Keratinocyte (primary cell): ENCODE measurements at regions not wholly inside any gene's neighbourhood (a gene's known extent, or its start where the extent isn't known, plus 50 kb on each side); places are given as distances from the start of the nearest gene placed in this dataset.

Experiments used
- DNase-seq: peaks from one replicate; pipeline ENCODE4 v3.0.0-alpha.2; 2011; ENCODE audit warnings: low read depth, missing footprints, low spot score
- FAIRE-seq: peaks from 2 replicates; lab custom pipeline; 2011; peaks lifted over from hg19 to GRCh38; lab: Jason Lieb, UNC
- H2AFZ ChIP-seq: 2 replicates; pipeline ENCODE4 v1.6.0; 2012; ENCODE audit warnings: low read length, control low read depth, inconsistent platforms; ENCODE audit not compliant: control insufficient read depth
- H3K27ac ChIP-seq: 2 replicates; pipeline ENCODE4 v1.5.1; 2011; ENCODE audit warnings: low read length; ENCODE audit not compliant: control insufficient read depth, insufficient read depth
- H3K27me3 ChIP-seq: 3 replicates; pipeline ENCODE4 v1.6.0; 2011; ENCODE audit warnings: low read length; ENCODE audit not compliant: control insufficient read depth, insufficient read depth; ENCODE audit errors: extremely low read depth
- H3K36me3 ChIP-seq, 2 experiments: 2 replicates in 1 of 2; 3 replicates in 1 of 2; pipeline ENCODE4 v1.5.1; 2011; ENCODE audit warnings: low read length in 2 of 2, mild to moderate bottlenecking in 1 of 2; ENCODE audit not compliant: control insufficient read depth in 2 of 2, insufficient read depth in 2 of 2; ENCODE audit errors: extremely low read depth in 1 of 2
- H3K4me1 ChIP-seq: 3 replicates; pipeline ENCODE4 v1.5.1; 2011; ENCODE audit warnings: low read length; ENCODE audit not compliant: control insufficient read depth, insufficient read depth; ENCODE audit errors: extremely low read depth
- H3K4me2 ChIP-seq: 3 replicates; pipeline ENCODE4 v1.6.0; 2011; ENCODE audit warnings: low read depth, low read length; ENCODE audit not compliant: control insufficient read depth, insufficient read depth; ENCODE audit errors: extremely low read depth
- H3K4me3 ChIP-seq, 3 experiments: fragments of 200-600 bp in 1 of 3; sonication (generic) in 1 of 3; 2 replicates in 2 of 3; 3 replicates in 1 of 3; pipeline ENCODE4 v1.5.1; 2011 to 2016; ENCODE audit warnings: low read length in 3 of 3, mild to moderate bottlenecking in 3 of 3, control low read depth in 2 of 3, inconsistent platforms in 1 of 3, low read depth in 1 of 3, mixed read lengths in 1 of 3, mixed run types in 1 of 3, moderate library complexity in 1 of 3; ENCODE audit not compliant: control insufficient read depth in 2 of 3, insufficient read depth in 2 of 3; ENCODE audit errors: extremely low read depth in 1 of 3
- H3K79me2 ChIP-seq: 2 replicates; pipeline ENCODE4 v1.6.0; 2012; ENCODE audit warnings: low read length; ENCODE audit not compliant: control insufficient read depth, insufficient read depth
- H3K9ac ChIP-seq: 3 replicates; pipeline ENCODE4 v1.6.0; 2011; ENCODE audit warnings: low read length; ENCODE audit not compliant: control insufficient read depth, insufficient read depth; ENCODE audit errors: extremely low read depth
- H3K9me1 ChIP-seq: 3 replicates; pipeline ENCODE4 v1.6.0; 2011; ENCODE audit warnings: low read length; ENCODE audit not compliant: control insufficient read depth, insufficient read depth; ENCODE audit errors: extremely low read depth
- H3K9me3 ChIP-seq: 2 replicates; pipeline ENCODE4 v1.5.1; 2012; ENCODE audit warnings: low read depth, low read length; ENCODE audit not compliant: control insufficient read depth
- H4K20me1 ChIP-seq: 3 replicates; pipeline ENCODE4 v1.6.0; 2011; ENCODE audit warnings: low read length; ENCODE audit not compliant: control insufficient read depth, insufficient read depth; ENCODE audit errors: extremely low read depth
- EZH2 ChIP-seq: IDR thresholded peaks from one replicate; pipeline ENCODE4 v1.6.1; 2012; ENCODE audit warnings: inconsistent platforms, mild to moderate bottlenecking, low read length, moderate library complexity
- dilution Hi-C: fragments of 300-500 bp; cut with MboI; formaldehyde crosslinking; loops from one replicate; pipeline ENCODE4 v1.7.0; 2020; ENCODE audit warnings: low sequenced_read_pairs; ENCODE audit not compliant: extremely low pct_ligation_motif_present
- TF ChIP-seq, protein P1 (sequence below), 3 experiments: IDR thresholded peaks in 1 of 3; conservative IDR thresholded peaks in 1 of 3; optimal IDR thresholded peaks in 1 of 3; 2 replicates in 2 of 3; 3 replicates in 1 of 3; pipeline versions ENCODE3 to v1.5.1; 2011; ENCODE audit warnings: low read length in 3 of 3, mild to moderate bottlenecking in 3 of 3, moderate library complexity in 2 of 3, control low read depth in 1 of 3, inconsistent platforms in 1 of 3; ENCODE audit not compliant: insufficient read depth in 2 of 3; ENCODE audit errors: extremely low read depth in 1 of 3

- H3K27me3 ChIP-seq, result no peaks in the 10 kb centered on the region
- H4K20me1 ChIP-seq, result no peaks in the 10 kb centered on the region
- dilution Hi-C loops, result no loop called here
- H3K36me3 ChIP-seq, result no peaks in the 10 kb centered on the region
- no peak overlapping the region for H2AFZ ChIP-seq
- DNase-seq (no peak), FAIRE-seq (no peak)
- H3K9me1 ChIP-seq, result no peaks in the 10 kb centered on the region
- no peaks in the 10 kb centered on the region for H3K9me3 ChIP-seq
- peaks cover 14% of the 10 kb centered on the region for H3K4me1 ChIP-seq
- H3K9ac ChIP-seq, result no peak overlapping the region
- no peak overlapping the region for H3K4me2 ChIP-seq
- no peak overlapping the region for H3K27ac ChIP-seq
- H3K79me2 ChIP-seq, result no peaks in the 10 kb centered on the region
- TF ChIP-seq, protein P1, sequence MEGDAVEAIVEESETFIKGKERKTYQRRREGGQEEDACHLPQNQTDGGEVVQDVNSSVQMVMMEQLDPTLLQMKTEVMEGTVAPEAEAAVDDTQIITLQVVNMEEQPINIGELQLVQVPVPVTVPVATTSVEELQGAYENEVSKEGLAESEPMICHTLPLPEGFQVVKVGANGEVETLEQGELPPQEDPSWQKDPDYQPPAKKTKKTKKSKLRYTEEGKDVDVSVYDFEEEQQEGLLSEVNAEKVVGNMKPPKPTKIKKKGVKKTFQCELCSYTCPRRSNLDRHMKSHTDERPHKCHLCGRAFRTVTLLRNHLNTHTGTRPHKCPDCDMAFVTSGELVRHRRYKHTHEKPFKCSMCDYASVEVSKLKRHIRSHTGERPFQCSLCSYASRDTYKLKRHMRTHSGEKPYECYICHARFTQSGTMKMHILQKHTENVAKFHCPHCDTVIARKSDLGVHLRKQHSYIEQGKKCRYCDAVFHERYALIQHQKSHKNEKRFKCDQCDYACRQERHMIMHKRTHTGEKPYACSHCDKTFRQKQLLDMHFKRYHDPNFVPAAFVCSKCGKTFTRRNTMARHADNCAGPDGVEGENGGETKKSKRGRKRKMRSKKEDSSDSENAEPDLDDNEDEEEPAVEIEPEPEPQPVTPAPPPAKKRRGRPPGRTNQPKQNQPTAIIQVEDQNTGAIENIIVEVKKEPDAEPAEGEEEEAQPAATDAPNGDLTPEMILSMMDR (optimal IDR thresholded peaks at IDR 0.05 in 1 of 3, IDR thresholded peaks at IDR 0.05 in 1 of 3, conservative IDR thresholded peaks at IDR 0.05 in 1 of 3; ENCODE audit: extremely low read depth in 1 of 3, insufficient read depth in 2 of 3, low read length in 3 of 3), result no peak
- TF ChIP-seq EZH2, result no peak
- H3K4me3 ChIP-seq, result no peak overlapping the region
Observed at GRCh38 chr6:15943423-15943822, 185.5 kb upstream of the MYLIP start.

DNA sequence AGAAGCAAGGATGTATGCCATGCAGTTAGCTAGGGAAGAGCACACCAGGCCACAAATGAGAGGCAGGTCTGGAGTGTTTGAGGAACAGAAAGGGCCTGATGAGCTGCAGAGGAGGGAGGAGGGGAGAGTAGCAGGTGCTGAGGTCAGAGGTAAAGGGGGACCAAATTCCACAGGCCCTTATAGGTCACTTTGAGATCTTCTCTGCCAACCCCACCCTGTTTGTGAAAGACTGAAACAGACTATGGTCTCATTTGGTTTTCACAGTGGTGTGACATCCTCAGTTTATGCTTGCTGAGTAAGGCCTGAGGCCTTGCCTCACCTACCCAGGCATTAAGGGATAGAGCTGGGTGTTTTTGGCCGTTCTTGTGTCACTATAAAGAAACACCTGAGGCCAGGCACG is 187.7 kb upstream of the MYLIP start:
- H3K4me3 ChIP-seq, result no peak overlapping the region
- H3K9me3 ChIP-seq, result no peaks in the 10 kb centered on the region
- H3K36me3 ChIP-seq, result no peaks in the 10 kb centered on the region
- no peak for TF ChIP-seq EZH2
- TF ChIP-seq, protein P1 (optimal IDR thresholded peaks at IDR 0.05 in 1 of 3, IDR thresholded peaks at IDR 0.05 in 1 of 3, conservative IDR thresholded peaks at IDR 0.05 in 1 of 3; ENCODE audit: extremely low read depth in 1 of 3, insufficient read depth in 2 of 3, low read length in 3 of 3), result no peak
- dilution Hi-C loops, result no loop called here
- H3K9ac ChIP-seq, result no peak overlapping the region
- H3K4me2 ChIP-seq, result no peak overlapping the region
- no peak overlapping the region for H2AFZ ChIP-seq
- FAIRE-seq (no peak), DNase-seq (no peak)
- no peaks in the 10 kb centered on the region for H3K79me2 ChIP-seq
- H3K27ac ChIP-seq, result no peak overlapping the region
- H3K9me1 ChIP-seq, result no peaks in the 10 kb centered on the region
- no peaks in the 10 kb centered on the region for H4K20me1 ChIP-seq
- peaks cover 13% of the 10 kb centered on the region for H3K4me1 ChIP-seq
- H3K27me3 ChIP-seq, result no peaks in the 10 kb centered on the region
